Right lobe of liver (tissue), 6 donors: ENCODE measurements at regions not wholly inside any gene's neighbourhood (a gene's known extent, or its start where the extent isn't known, plus 50 kb on each side); places are given as distances from the start of the nearest gene placed in this dataset.

Experiments used
- ATAC-seq, 4 donors: fragments of 200-7000 bp; cut with Tn5 transposase; one replicate each; pipeline ENCODE4 v1.9.1; 2020; ENCODE audit warnings: mild to moderate bottlenecking in 4 of 4, moderate library complexity in 4 of 4
- DNase-seq, 3 donors: peaks; one replicate each; pipeline ENCODE4 v3.0.0-alpha.2; 2020
- H3K27ac ChIP-seq, 3 donors: fragments of 200-600 bp; one replicate each; pipeline ENCODE4 v1.8.0; 2022
- H3K27me3 ChIP-seq, 2 donors: fragments of 200-600 bp; one replicate each; pipeline ENCODE4 v1.8.0; 2022
- H3K36me3 ChIP-seq, 4 donors: fragments of 200-600 bp; sonication (generic) in 1 of 4; one replicate each; pipeline versions ENCODE4 v1.5.1 to v1.8.0; 2017 to 2022; ENCODE audit warnings: control low read depth in 1 of 4
- H3K4me1 ChIP-seq, 4 donors: fragments of 200-600 bp; sonication (generic) in 1 of 4; one replicate each; pipeline versions ENCODE4 v1.5.1 to v1.8.0; 2017 to 2022; ENCODE audit warnings: control low read depth in 1 of 4
- H3K4me3 ChIP-seq, 3 donors: fragments of 200-600 bp; one replicate each; pipeline ENCODE4 v1.8.0; 2022
- H3K9me3 ChIP-seq, 4 donors: fragments of 200-600 bp; sonication (generic) in 1 of 4; one replicate each; pipeline versions ENCODE4 v1.5.1 to v1.8.0; 2017 to 2022; ENCODE audit warnings: control low read depth in 1 of 4
- CTCF ChIP-seq, 4 donors: fragments of 200-600 bp in 3 of 4; fragments of 450-650 bp in 1 of 4; IDR thresholded peaks; one replicate each; pipeline versions ENCODE4 v1.5.1 to v1.8.0; 2016 to 2022; ENCODE audit warnings: antibody characterized with exemption in 4 of 4, mild to moderate bottlenecking in 2 of 4
- POLR2A ChIP-seq: fragments of 450-650 bp; IDR thresholded peaks from one replicate; pipeline ENCODE4 v1.6.1; 2017; ENCODE audit warnings: antibody characterized with exemption, mild to moderate bottlenecking
- WGBS: methylation state at CpG from one replicate; pipeline ENCODE4 v1.1.6; 2018; ENCODE audit warnings: low coverage, low lambda C conversion rate; ENCODE audit not compliant: insufficient coverage; ENCODE audit errors: missing lambda C conversion rate; 5-methylcytosine and 5-hydroxymethylcytosine counted together
- intact Hi-C, 2 donors: fragments of 100-400 bp; cut with DNase I; formaldehyde crosslinking; loops; one replicate each; pipeline versions ENCODE4 v1.11.2 to v1.14.1; 2022
- donor health status: DM: no; HTN: yes; CAD: no.
- donor health status: DM: no; HTN: no; CAD: no.
- donor health status: DM: no; HTN: no; CAD: no.
- donor health status: DM: no; HTN: yes; CAD: no.
- donor health status: DM: no; HTN: yes; CAD: no.

DNA sequence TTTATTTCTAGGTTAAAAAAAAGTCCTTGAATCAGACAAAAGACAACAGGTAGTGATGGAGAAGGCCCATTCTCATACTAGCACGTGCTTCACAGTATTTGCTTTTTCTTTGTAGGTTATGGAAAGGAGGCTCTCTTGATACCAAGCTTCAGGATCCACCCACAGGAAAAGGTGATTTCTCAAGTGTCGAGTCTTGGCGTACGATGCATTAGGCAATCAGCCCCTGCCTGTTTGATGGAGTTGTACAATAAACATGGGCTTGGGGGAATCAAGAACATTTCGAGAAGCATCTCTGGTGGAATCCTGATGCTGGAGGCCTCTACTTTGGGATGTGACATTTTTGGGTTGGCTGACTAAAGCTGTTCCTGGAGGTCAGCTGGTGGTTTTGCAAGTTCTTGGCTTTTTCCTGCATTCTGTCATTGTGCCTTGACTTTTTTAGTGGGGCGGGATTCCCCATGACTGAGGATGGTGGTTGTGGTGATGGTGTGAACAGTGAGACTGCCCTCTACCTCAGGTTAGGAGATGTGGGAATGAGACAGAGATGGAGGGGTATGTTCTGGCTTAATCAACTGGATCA lies 231.5 kb upstream of the SPRED2 start:
- intact Hi-C loops = no loop called here
- H3K27me3 ChIP-seq = no peaks in the 10 kb centered on the region
- H3K9me3 ChIP-seq = peaks cover 0 to 4% (median 0%) of the 10 kb centered on the region in 4 donors
- no peak for ATAC-seq
- no peak for DNase-seq
- no peaks in the 10 kb centered on the region for H3K36me3 ChIP-seq
- H3K4me1 ChIP-seq = no peaks in the 10 kb centered on the region
- TF ChIP-seq CTCF (IDR thresholded peaks at IDR 0.05) (no peak), POLR2A (no peak)
- no peak overlapping the region for H3K27ac ChIP-seq
- WGBS = 62% methylated on average over 6 of the region's 6 CpGs
- no peak overlapping the region for H3K4me3 ChIP-seq

GRCh38 chr2:65662654-65663432 lies 230.4 kb upstream of the SPRED2 start:
- Histone ChIP-seq H3K9me3 (no peaks in the 10 kb centered on the region), H3K27me3 (no peaks in the 10 kb centered on the region), H3K36me3 (no peaks in the 10 kb centered on the region), H3K4me1 (no peaks in the 10 kb centered on the region), H3K4me3 (no peak overlapping the region), H3K27ac (no peak overlapping the region)
- 73% methylated on average over 17 of the region's 17 CpGs for WGBS
- no peak for ATAC-seq
- TF ChIP-seq POLR2A (no peak), CTCF (IDR thresholded peaks at IDR 0.05) (no peak)
- DNase-seq = no peak
- intact Hi-C loops = no loop called here

DNA sequence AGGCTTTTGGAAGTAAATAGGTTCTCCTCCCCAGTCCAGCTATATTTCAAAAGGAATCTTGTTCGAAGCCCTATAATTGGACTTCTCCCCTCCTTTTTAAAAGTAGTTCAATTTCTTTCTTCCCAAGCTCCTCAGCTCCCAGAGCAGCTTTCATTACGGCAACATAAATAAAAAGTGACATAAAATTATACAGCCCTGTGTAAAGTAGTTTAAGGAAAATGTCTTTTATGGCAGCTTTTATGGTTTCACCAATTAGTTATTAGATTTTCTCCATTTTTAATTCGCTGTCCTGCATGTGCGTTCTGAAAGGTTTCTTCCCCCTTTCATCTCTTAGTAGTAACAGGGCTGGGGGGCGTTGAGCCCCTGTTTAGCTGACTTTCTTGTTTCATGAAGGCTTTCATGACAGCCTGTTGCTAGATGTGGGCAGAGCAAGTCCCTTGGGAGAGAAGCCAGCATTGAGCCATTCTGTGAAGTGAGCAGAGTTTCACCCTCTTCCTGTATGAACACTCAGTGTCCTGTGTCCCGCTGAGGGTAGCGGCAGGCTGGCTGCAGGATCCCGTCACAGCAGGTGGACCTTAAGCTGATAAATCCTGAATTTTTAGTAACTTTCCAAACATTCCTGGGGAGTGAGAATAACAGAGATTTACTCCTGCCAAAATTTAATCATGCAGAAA lies 229.7 kb upstream of the SPRED2 start:
- Histone ChIP-seq H3K27me3 (no peaks in the 10 kb centered on the region), H3K36me3 (no peaks in the 10 kb centered on the region), H3K4me3 (no peak overlapping the region), H3K9me3 (no peaks in the 10 kb centered on the region), H3K4me1 (no peaks in the 10 kb centered on the region), H3K27ac (no peak overlapping the region)
- 69% methylated on average over 8 of the region's 8 CpGs for WGBS
- ATAC-seq (no peak), DNase-seq (no peak)
- no peak for TF ChIP-seq CTCF (IDR thresholded peaks at IDR 0.05)
- TF ChIP-seq POLR2A = no peak
- intact Hi-C loops = no loop called here

DNA sequence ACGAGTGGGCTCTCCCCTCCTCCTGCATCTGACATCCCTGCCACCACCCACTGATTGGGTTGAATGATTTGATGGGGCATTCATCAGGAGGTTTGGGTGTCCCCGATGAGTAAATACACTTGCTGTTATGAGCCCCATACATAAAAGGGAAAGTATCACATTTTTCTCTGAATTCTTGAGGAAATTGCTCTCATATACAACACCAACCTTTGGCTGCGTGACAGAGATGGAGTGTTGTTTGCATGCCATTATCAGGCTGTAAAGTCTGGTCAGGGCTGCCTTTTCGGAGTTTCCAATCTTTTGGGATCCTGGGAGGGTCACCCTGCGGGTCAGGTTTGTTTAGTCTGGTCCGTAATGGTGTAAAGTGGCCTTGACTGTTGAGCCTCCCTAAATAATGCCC lies 227.9 kb upstream of the SPRED2 start:
- Histone ChIP-seq H3K9me3 (no peaks in the 10 kb centered on the region), H3K27ac (no peak overlapping the region), H3K4me3 (no peak overlapping the region), H3K4me1 (no peaks in the 10 kb centered on the region), H3K27me3 (no peaks in the 10 kb centered on the region), H3K36me3 (no peaks in the 10 kb centered on the region)
- TF ChIP-seq POLR2A = no peak
- no peak for TF ChIP-seq CTCF (IDR thresholded peaks at IDR 0.05)
- no peak for ATAC-seq
- intact Hi-C loops = no loop called here
- 54% methylated on average over 5 of the region's 6 CpGs for WGBS
- no peak for DNase-seq
